Stimulated activated CD4-positive, alpha-beta T cell treated with anti-CD3 and anti-CD28 coated beads, TNF-alpha, amount 100 ng/mL, for 4 hours (primary cell): ENCODE measurements at regions not wholly inside any gene's neighbourhood (a gene's known extent, or its start where the extent isn't known, plus 50 kb on each side); places are given as distances from the start of the nearest gene placed in this dataset.
"Not testable (repeated sequence)": the region's sequence is repeated elsewhere in the genome, so short reads cannot be mapped to it uniquely, and the experiment has no call there.

Experiments
- DNase-seq, 3 experiments: peaks; one replicate each; pipeline ENCODE4 v3.0.0-alpha.2; 2020; ENCODE audit warnings: low read depth in 3 of 3

GRCh38 chr9:94188246-94188645 lies 70.9 kb upstream of the ZNF169 start:
- no peak for DNase-seq

- DNase-seq, result not testable (repeated sequence)
Observed at GRCh38 chr9:94191706-94192105, 67.4 kb upstream of the ZNF169 start.

GRCh38 chr9:94198414-94198813 lies 60.7 kb upstream of the ZNF169 start:
- DNase-seq, result no peak

GRCh38 chr9:94199776-94200175 lies 59.3 kb upstream of the ZNF169 start:
- no peak for DNase-seq

GRCh38 chr9:94204174-94204573 lies 54.9 kb upstream of the ZNF169 start:
- no peak for DNase-seq

- DNase-seq, result no peak
Observed at GRCh38 chr9:94207781-94208180, 51.3 kb upstream of the ZNF169 start.
